COLO668 (cell line): ENCODE measurements at regions not wholly inside any gene's neighbourhood (a gene's known extent, or its start where the extent isn't known, plus 50 kb on each side); places are given as distances from the start of the nearest gene placed in this dataset.
"Not testable (repeated sequence)": the region's sequence is repeated elsewhere in the genome, so short reads cannot be mapped to it uniquely, and the experiment has no call there.

Experiments
- DNase-seq: peaks from one replicate; lab custom pipeline; 2025; ENCODE audit not compliant: unreplicated experiment; lab: John Stamatoyannopoulos, UW

GRCh38 chr9:6160579-6160978 is 55.0 kb upstream of the IL33 start:
- DNase-seq: no peak

GRCh38 chr9:6153425-6153824 is 62.2 kb upstream of the IL33 start:
- DNase-seq: no peak

GRCh38 chr9:6152788-6153187 is 62.8 kb upstream of the IL33 start:
- no peak for DNase-seq

GRCh38 chr9:6150483-6150882 is 65.1 kb upstream of the IL33 start:
- peak; percentile 18 for DNase-seq

GRCh38 chr9:6149315-6149714 is 66.3 kb upstream of the IL33 start:
- no peak for DNase-seq

- DNase-seq: no peak
Measured at GRCh38 chr9:6147846-6148245, 67.8 kb upstream of the IL33 start.

GRCh38 chr9:6144947-6145346 is 70.7 kb upstream of the IL33 start:
- DNase-seq: no peak

- no peak for DNase-seq
Measured at GRCh38 chr9:6142799-6143454, 72.7 kb upstream of the IL33 start.

- not testable (repeated sequence) for DNase-seq
Measured at GRCh38 chr9:6135780-6136179, 79.8 kb upstream of the IL33 start.

- no peak for DNase-seq
Measured at GRCh38 chr9:6134661-6135180, 80.9 kb upstream of the IL33 start.

GRCh38 chr9:6133346-6134063 is 82.1 kb upstream of the IL33 start:
- DNase-seq: no peak

GRCh38 chr9:6132650-6133049 is 83.0 kb upstream of the IL33 start:
- no peak for DNase-seq

GRCh38 chr9:6128030-6128429 is 87.6 kb upstream of the IL33 start:
- DNase-seq: no peak

- no peak for DNase-seq
Measured at GRCh38 chr9:6126377-6126776, 89.2 kb upstream of the IL33 start.

- no peak for DNase-seq
Measured at GRCh38 chr9:6123416-6123815, 92.2 kb upstream of the IL33 start.

GRCh38 chr9:6121707-6122106 is 93.9 kb upstream of the IL33 start:
- DNase-seq: no peak

- DNase-seq: no peak
Measured at GRCh38 chr9:6114424-6114823, 99.0 kb upstream of the RANBP6 start.

GRCh38 chr9:6113819-6114218 is 98.4 kb upstream of the RANBP6 start:
- no peak for DNase-seq

GRCh38 chr9:6113312-6113711 is 97.9 kb upstream of the RANBP6 start:
- DNase-seq: no peak

- no peak for DNase-seq
Measured at GRCh38 chr9:6109986-6110385, 94.6 kb upstream of the RANBP6 start.

- DNase-seq: no peak
Measured at GRCh38 chr9:6109571-6109970, 94.1 kb upstream of the RANBP6 start.

GRCh38 chr9:6106711-6107339 is 91.4 kb upstream of the RANBP6 start:
- no peak for DNase-seq
